Uterus (tissue), 3 donors: ENCODE measurements at regions not wholly inside any gene's neighbourhood (a gene's known extent, or its start where the extent isn't known, plus 50 kb on each side); places are given as distances from the start of the nearest gene placed in this dataset.

ENCODE experiments used
- DNase-seq, 2 donors: peaks; one replicate each; pipeline ENCODE4 v3.0.0-alpha.2; 2019 to 2020
- H3K27ac ChIP-seq, 2 donors: fragments of 200-600 bp; sonication (generic); 1 replicate in 1 of 2; 2 replicates in 1 of 2; pipeline ENCODE4 v1.5.1; 2016 to 2018
- H3K27me3 ChIP-seq, 2 donors: fragments of 200-600 bp; sonication (generic); one replicate each; pipeline ENCODE4 v1.5.1; 2018 to 2019; ENCODE audit warnings: control low read depth in 1 of 2
- H3K36me3 ChIP-seq, 2 donors: fragments of 200-600 bp; sonication (generic); one replicate each; pipeline ENCODE4 v1.5.1; 2019; ENCODE audit warnings: control low read depth in 1 of 2
- H3K4me1 ChIP-seq, 2 donors: fragments of 200-600 bp; sonication (generic); one replicate each; pipeline ENCODE4 v1.5.1; 2018 to 2019; ENCODE audit warnings: control low read depth in 1 of 2
- H3K4me3 ChIP-seq, 2 donors: fragments of 200-600 bp; sonication (generic); 1 replicate in 1 of 2; 2 replicates in 1 of 2; pipeline ENCODE4 v1.5.1; 2018 to 2019; ENCODE audit warnings: mild to moderate bottlenecking in 1 of 2
- H3K9me3 ChIP-seq, 2 donors: fragments of 200-600 bp; sonication (generic); one replicate each; pipeline ENCODE4 v1.5.1; 2019; ENCODE audit warnings: control low read depth in 1 of 2
- CTCF ChIP-seq, 4 experiments: fragments of 200-600 bp in 2 of 4; fragments of 450-650 bp in 2 of 4; sonication (generic) in 2 of 4; IDR thresholded peaks; one replicate each; pipeline ENCODE4 v1.5.1; 2016 to 2019; ENCODE audit warnings: antibody characterized with exemption in 4 of 4, mild to moderate bottlenecking in 2 of 4, moderate library complexity in 1 of 4
- POLR2A ChIP-seq, 2 donors: fragments of 450-650 bp; IDR thresholded peaks; one replicate each; pipeline ENCODE4 v1.6.1; 2016; ENCODE audit warnings: antibody characterized with exemption in 2 of 2, mild to moderate bottlenecking in 1 of 2, moderate library complexity in 1 of 2
- intact Hi-C: fragments of 100-400 bp; cut with DNase I; formaldehyde crosslinking; loops from one replicate; pipeline ENCODE4 v1.15.1; 2023; ENCODE audit warnings: low total_unique reads
- donor health status: DM: yes; HTN: yes; CAD: no.

GRCh38 chr11:121696931-121697670 is 244.3 kb upstream of the SORL1-AS1 start:
- no peak overlapping the region for H3K4me3 ChIP-seq
- no peaks in the 10 kb centered on the region for H3K27me3 ChIP-seq
- no peak for TF ChIP-seq CTCF (IDR thresholded peaks at IDR 0.05)
- no peak for TF ChIP-seq POLR2A (IDR thresholded peaks at IDR 0.05)
- intact Hi-C loops, result no loop called here
- H3K27ac ChIP-seq, result no peak overlapping the region
- H3K4me1 ChIP-seq, result no peaks in the 10 kb centered on the region
- no peak for DNase-seq
- H3K9me3 ChIP-seq, result no peaks in the 10 kb centered on the region
- no peaks in the 10 kb centered on the region for H3K36me3 ChIP-seq

- H3K27me3 ChIP-seq, result no peaks in the 10 kb centered on the region
- TF ChIP-seq CTCF (IDR thresholded peaks at IDR 0.05) (no peak), POLR2A (IDR thresholded peaks at IDR 0.05) (no peak)
- H3K4me1 ChIP-seq, result no peaks in the 10 kb centered on the region
- H3K36me3 ChIP-seq, result no peaks in the 10 kb centered on the region
- no peak overlapping the region for H3K4me3 ChIP-seq
- no peak for DNase-seq
- H3K9me3 ChIP-seq, result no peaks in the 10 kb centered on the region
- no peak overlapping the region for H3K27ac ChIP-seq
- intact Hi-C loops, result no loop called here
These were observed 243.6 kb upstream of the SORL1-AS1 start for GRCh38 chr11:121696177-121696871.

- no peak for TF ChIP-seq CTCF (IDR thresholded peaks at IDR 0.05)
- no peak for TF ChIP-seq POLR2A (IDR thresholded peaks at IDR 0.05)
- no peaks in the 10 kb centered on the region for H3K4me1 ChIP-seq
- intact Hi-C loops, result no loop called here
- H3K4me3 ChIP-seq, result no peak overlapping the region
- H3K36me3 ChIP-seq, result no peaks in the 10 kb centered on the region
- H3K9me3 ChIP-seq, result no peaks in the 10 kb centered on the region
- H3K27ac ChIP-seq, result no peak overlapping the region
- DNase-seq, result no peak
- no peaks in the 10 kb centered on the region for H3K27me3 ChIP-seq
These were observed 239.5 kb upstream of the SORL1-AS1 start for GRCh38 chr11:121692236-121692635.

- intact Hi-C loops, result no loop called here
- no peak for TF ChIP-seq POLR2A (IDR thresholded peaks at IDR 0.05)
- no peak for TF ChIP-seq CTCF (IDR thresholded peaks at IDR 0.05)
- H3K4me1 ChIP-seq, result no peaks in the 10 kb centered on the region
- H3K36me3 ChIP-seq, result no peaks in the 10 kb centered on the region
- DNase-seq, result no peak
- no peak overlapping the region for H3K4me3 ChIP-seq
- H3K27me3 ChIP-seq, result no peaks in the 10 kb centered on the region
- no peak overlapping the region for H3K27ac ChIP-seq
- H3K9me3 ChIP-seq, result no peaks in the 10 kb centered on the region
These were observed 236.3 kb upstream of the SORL1-AS1 start for GRCh38 chr11:121688860-121689614.

GRCh38 chr11:121688055-121688491 is 235.3 kb upstream of the SORL1-AS1 start:
- intact Hi-C loops, result no loop called here
- Histone ChIP-seq H3K9me3 (no peaks in the 10 kb centered on the region), H3K4me3 (no peak overlapping the region), H3K27ac (no peak overlapping the region), H3K4me1 (no peaks in the 10 kb centered on the region), H3K27me3 (no peaks in the 10 kb centered on the region), H3K36me3 (no peaks in the 10 kb centered on the region)
- DNase-seq, result no peak
- TF ChIP-seq POLR2A (IDR thresholded peaks at IDR 0.05), result no peak
- no peak for TF ChIP-seq CTCF (IDR thresholded peaks at IDR 0.05)
